ENCODE measurements at regions not wholly inside any gene's neighbourhood (a gene's known extent, or its start where the extent isn't known, plus 50 kb on each side); places are given as distances from the start of the nearest gene placed in this dataset.
A peak's percentile ranks its signal among the peaks of the same experiment; 100 is the strongest.

GRCh38 chr12:130031041-130031440 lies 127.2 kb upstream of the TMEM132D start:
- no peak for TF ChIP-seq CTCF (IDR thresholded peaks at IDR 0.05)
- Histone ChIP-seq H3K4me3 (no peak overlapping the region), H3K9me3 (no peaks in the 10 kb centered on the region), H3K36me3 (no peaks in the 10 kb centered on the region), H3K4me1 (no peaks in the 10 kb centered on the region), H3K27me3 (peaks cover 0 to 25% of the 10 kb centered on the region in 2 donors), H3K27ac (no peak overlapping the region)
- no peak for DNase-seq
- intact Hi-C loops (cut with DNase I; ENCODE audit: low total_unique reads): no loop called here

- DNase-seq: peak in 1 of 2 donors; percentile 41
- Histone ChIP-seq H3K4me1 (no peaks in the 10 kb centered on the region), H3K9me3 (no peaks in the 10 kb centered on the region), H3K27me3 (peaks cover 0 to 24% of the 10 kb centered on the region in 2 donors), H3K27ac (no peak overlapping the region), H3K4me3 (no peak overlapping the region), H3K36me3 (no peaks in the 10 kb centered on the region)
- TF ChIP-seq CTCF (IDR thresholded peaks at IDR 0.05): peak; percentile 33 to 54
- intact Hi-C loops (cut with DNase I; ENCODE audit: low total_unique reads): no loop called here
Measured at GRCh38 chr12:130031571-130032189, 127.9 kb upstream of the TMEM132D start.

GRCh38 chr12:130041983-130042812 lies 120.1 kb upstream of the FZD10 start:
- Histone ChIP-seq H3K27me3 (peaks cover 0 to 54% of the 10 kb centered on the region in 2 donors), H3K4me1 (no peaks in the 10 kb centered on the region), H3K36me3 (no peaks in the 10 kb centered on the region), H3K27ac (no peak overlapping the region), H3K4me3 (no peak overlapping the region), H3K9me3 (no peaks in the 10 kb centered on the region)
- intact Hi-C loops (cut with DNase I; ENCODE audit: low total_unique reads): no loop called here
- TF ChIP-seq CTCF (IDR thresholded peaks at IDR 0.05): peak; percentile 38 to 65
- no peak for DNase-seq

GRCh38 chr12:130043685-130044406 lies 118.4 kb upstream of the FZD10 start:
- no peak for TF ChIP-seq CTCF (IDR thresholded peaks at IDR 0.05)
- Histone ChIP-seq H3K9me3 (no peaks in the 10 kb centered on the region), H3K27me3 (peaks cover 0 to 59% of the 10 kb centered on the region in 2 donors), H3K4me3 (no peak overlapping the region), H3K36me3 (no peaks in the 10 kb centered on the region), H3K27ac (no peak overlapping the region), H3K4me1 (no peaks in the 10 kb centered on the region)
- no peak for DNase-seq
- intact Hi-C loops (cut with DNase I; ENCODE audit: low total_unique reads): no loop called here

GRCh38 chr12:130044991-130045621 lies 117.2 kb upstream of the FZD10 start:
- Histone ChIP-seq H3K9me3 (no peaks in the 10 kb centered on the region), H3K27me3 (peaks cover 0 to 62% of the 10 kb centered on the region in 2 donors), H3K4me3 (no peak overlapping the region), H3K36me3 (no peaks in the 10 kb centered on the region), H3K27ac (no peak overlapping the region), H3K4me1 (no peaks in the 10 kb centered on the region)
- no peak for DNase-seq
- intact Hi-C loops (cut with DNase I; ENCODE audit: low total_unique reads): loop anchor here (5.0 kb wide), 1 partner anchor 287 kb away; no protein-coding TSS in a partner anchor
- TF ChIP-seq CTCF (IDR thresholded peaks at IDR 0.05): no peak

Measured in tibial artery (tissue), 4 donors.